ENCODE measurements at regions not wholly inside any gene's neighbourhood (a gene's known extent, or its start where the extent isn't known, plus 50 kb on each side); places are given as distances from the start of the nearest gene placed in this dataset.

DNA sequence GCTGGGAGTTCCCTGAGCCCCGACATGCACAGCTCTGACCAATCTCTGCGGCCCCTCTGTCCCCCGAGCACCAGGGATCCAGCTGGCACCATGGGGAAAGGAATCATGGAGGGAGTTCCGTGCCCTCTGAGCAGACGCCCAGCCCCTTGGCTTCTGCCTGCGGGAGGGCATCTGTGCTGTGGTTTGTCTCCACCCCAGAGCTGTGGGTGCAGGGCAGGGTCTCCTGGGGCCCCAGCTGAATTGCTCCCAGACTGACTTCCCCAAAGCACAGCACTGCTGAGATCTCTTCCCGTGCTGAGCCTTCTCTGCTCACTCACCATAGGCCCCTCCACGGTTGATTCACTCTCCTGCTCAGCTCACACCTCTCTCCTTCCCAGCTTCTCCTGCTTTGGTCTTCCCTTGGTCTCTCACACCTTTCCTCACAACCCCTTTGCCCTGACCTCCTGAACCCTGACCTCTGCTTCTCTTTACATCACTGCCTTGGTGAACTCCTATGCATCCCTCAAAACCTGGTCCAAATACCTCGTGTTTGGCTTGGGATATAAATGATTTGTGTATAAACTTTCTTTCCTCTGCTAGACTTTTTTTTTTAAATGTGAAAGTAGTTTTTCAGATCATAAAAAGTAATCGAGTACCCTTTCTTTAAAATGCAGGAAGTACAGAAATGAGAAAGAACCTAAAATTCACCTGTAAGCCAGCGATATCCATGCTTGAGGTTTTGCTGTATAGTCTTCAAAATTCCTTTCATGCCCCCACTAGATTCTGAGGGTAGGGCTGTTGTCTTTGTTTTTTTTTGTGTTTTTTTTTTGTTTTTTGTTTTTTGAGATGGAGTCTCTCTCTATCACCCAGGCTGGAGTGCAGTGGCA is 265.3 kb downstream of the SEC14L1 start:
- TF ChIP-seq, protein P1, sequence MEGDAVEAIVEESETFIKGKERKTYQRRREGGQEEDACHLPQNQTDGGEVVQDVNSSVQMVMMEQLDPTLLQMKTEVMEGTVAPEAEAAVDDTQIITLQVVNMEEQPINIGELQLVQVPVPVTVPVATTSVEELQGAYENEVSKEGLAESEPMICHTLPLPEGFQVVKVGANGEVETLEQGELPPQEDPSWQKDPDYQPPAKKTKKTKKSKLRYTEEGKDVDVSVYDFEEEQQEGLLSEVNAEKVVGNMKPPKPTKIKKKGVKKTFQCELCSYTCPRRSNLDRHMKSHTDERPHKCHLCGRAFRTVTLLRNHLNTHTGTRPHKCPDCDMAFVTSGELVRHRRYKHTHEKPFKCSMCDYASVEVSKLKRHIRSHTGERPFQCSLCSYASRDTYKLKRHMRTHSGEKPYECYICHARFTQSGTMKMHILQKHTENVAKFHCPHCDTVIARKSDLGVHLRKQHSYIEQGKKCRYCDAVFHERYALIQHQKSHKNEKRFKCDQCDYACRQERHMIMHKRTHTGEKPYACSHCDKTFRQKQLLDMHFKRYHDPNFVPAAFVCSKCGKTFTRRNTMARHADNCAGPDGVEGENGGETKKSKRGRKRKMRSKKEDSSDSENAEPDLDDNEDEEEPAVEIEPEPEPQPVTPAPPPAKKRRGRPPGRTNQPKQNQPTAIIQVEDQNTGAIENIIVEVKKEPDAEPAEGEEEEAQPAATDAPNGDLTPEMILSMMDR (IDR thresholded peaks at IDR 0.05; ENCODE audit: insufficient read depth, low read length, poor library complexity, severe bottlenecking): no peak
- no peak for TF ChIP-seq EZH2phosphoT487 (conservative IDR thresholded peaks at IDR 0.05; ENCODE audit: low read length)
